Lower leg skin (tissue), 3 donors: ENCODE measurements at regions not wholly inside any gene's neighbourhood (a gene's known extent, or its start where the extent isn't known, plus 50 kb on each side); places are given as distances from the start of the nearest gene placed in this dataset.

Source experiments
- POLR2A ChIP-seq, 2 donors: fragments of 450-650 bp; IDR thresholded peaks; one replicate each; pipeline ENCODE4 v1.6.1; 2016 to 2017; ENCODE audit warnings: antibody characterized with exemption in 2 of 2, mild to moderate bottlenecking in 1 of 2, moderate library complexity in 1 of 2
- TF ChIP-seq, protein P1 (sequence below), 3 donors: fragments of 450-650 bp; IDR thresholded peaks; one replicate each; pipeline ENCODE4 v1.5.1; 2016; ENCODE audit warnings: antibody characterized with exemption in 3 of 3, mild to moderate bottlenecking in 3 of 3, moderate library complexity in 2 of 3

- TF ChIP-seq, protein P1, sequence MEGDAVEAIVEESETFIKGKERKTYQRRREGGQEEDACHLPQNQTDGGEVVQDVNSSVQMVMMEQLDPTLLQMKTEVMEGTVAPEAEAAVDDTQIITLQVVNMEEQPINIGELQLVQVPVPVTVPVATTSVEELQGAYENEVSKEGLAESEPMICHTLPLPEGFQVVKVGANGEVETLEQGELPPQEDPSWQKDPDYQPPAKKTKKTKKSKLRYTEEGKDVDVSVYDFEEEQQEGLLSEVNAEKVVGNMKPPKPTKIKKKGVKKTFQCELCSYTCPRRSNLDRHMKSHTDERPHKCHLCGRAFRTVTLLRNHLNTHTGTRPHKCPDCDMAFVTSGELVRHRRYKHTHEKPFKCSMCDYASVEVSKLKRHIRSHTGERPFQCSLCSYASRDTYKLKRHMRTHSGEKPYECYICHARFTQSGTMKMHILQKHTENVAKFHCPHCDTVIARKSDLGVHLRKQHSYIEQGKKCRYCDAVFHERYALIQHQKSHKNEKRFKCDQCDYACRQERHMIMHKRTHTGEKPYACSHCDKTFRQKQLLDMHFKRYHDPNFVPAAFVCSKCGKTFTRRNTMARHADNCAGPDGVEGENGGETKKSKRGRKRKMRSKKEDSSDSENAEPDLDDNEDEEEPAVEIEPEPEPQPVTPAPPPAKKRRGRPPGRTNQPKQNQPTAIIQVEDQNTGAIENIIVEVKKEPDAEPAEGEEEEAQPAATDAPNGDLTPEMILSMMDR (IDR thresholded peaks at IDR 0.05), result no peak
- no peak for TF ChIP-seq POLR2A (IDR thresholded peaks at IDR 0.05)
Observed at GRCh38 chr2:43123486-43123885, 102.9 kb downstream of the ZFP36L2 start.
